GM21723 (cell line): ENCODE measurements at regions not wholly inside any gene's neighbourhood (a gene's known extent, or its start where the extent isn't known, plus 50 kb on each side); places are given as distances from the start of the nearest gene placed in this dataset.

Experiments
- ATAC-seq: cut with Tn5 transposase; IDR thresholded peaks from one replicate; pipeline ENCODE4 v1.9.1; 2021; ENCODE audit warnings: mild to moderate bottlenecking, moderate library complexity; ENCODE audit not compliant: unreplicated experiment

DNA sequence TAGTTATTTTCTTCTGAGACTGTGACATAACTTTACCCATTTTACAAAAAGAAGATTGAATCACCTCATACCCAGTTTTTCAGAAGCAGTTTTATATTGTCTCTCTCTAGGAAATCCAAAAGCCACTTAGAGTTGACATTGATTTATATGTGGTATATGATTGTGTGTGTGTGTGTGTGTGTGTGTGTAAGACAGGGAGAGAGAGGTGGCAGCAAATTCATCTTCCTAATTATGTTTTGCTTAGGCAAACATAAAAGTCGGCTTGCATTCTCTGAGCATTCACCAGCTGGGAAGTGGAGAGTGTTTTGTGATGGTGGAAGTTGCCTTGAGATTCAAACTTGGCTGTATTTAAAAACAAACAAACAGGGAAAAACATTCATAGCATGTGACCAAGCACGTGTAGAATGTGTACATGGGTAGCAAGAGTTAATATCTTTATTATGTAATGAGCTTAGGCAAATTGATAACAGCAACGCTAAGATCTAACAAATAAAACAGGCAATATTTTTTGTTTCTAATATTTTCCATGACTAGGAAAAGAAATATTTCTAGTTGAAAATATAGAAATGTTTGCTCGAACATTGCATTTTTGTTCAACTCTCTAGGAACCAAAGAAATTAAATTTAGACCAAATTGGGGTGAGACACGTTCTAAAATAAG lies 64.4 kb upstream of the IGF1R start:
- ATAC-seq, result no peak

DNA sequence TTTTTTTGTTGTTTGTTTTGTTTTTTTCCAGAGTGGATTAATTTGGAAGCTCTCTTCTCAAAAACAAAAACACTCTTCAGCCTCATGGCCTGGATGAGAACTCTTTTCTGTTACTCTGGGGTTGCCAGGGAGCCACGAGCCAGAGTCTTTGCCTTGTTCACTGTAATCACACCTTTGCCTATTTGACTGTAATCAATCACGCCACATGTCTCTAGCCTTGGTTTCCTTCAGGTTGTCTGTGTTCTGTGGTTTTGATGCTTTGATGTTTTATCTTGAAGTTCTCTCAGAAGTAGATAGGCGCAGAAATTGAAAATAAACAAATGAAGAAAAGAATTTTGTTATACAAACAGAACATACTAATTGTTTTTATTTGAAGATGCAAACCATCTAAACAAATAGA lies 62.3 kb upstream of the IGF1R start:
- no peak for ATAC-seq

- ATAC-seq, result no peak
Measured at GRCh38 chr15:98592136-98592535, 56.2 kb upstream of the IGF1R start.

- no peak for ATAC-seq
Measured at GRCh38 chr15:98596131-98596530, 52.2 kb upstream of the IGF1R start.

- ATAC-seq, result no peak
Measured at GRCh38 chr15:98596885-98597392, 51.4 kb upstream of the IGF1R start.

GRCh38 chr15:98597666-98598065 lies 50.7 kb upstream of the IGF1R start:
- no peak for ATAC-seq
